ENCODE measurements at regions not wholly inside any gene's neighbourhood (a gene's known extent, or its start where the extent isn't known, plus 50 kb on each side); places are given as distances from the start of the nearest gene placed in this dataset.
"Not testable (repeated sequence)": the region's sequence is repeated elsewhere in the genome, so short reads cannot be mapped to it uniquely, and the experiment has no call there.

- Mint-ChIP-seq H3K36me3 (ENCODE audit: low read depth, unreplicated experiment) (no peaks in the 10 kb centered on the region), H3K27me3 (ENCODE audit: low read depth, unreplicated experiment) (peaks cover 2% of the 10 kb centered on the region), H3K9me3 (ENCODE audit: unreplicated experiment) (peaks cover 1% of the 10 kb centered on the region), H3K4me3 (ENCODE audit: unreplicated experiment) (no peak overlapping the region), H3K4me1 (ENCODE audit: low read depth, unreplicated experiment) (no peaks in the 10 kb centered on the region), H3K27ac (ENCODE audit: unreplicated experiment) (no peak overlapping the region)
- FAIRE-seq (no peak), DNase-seq (ENCODE audit: low read depth) (no peak)
- H3K9me3 ChIP-seq (ENCODE audit: insufficient read depth, low read depth, low read length): no peaks in the 10 kb centered on the region
- H3K4me1 ChIP-seq (ENCODE audit: insufficient read depth, low read length): no peaks in the 10 kb centered on the region
- no peak overlapping the region for H3K27ac ChIP-seq (ENCODE audit: low read depth, low read length)
- H3K4me2 ChIP-seq (ENCODE audit: low read length): no peak overlapping the region
- no peaks in the 10 kb centered on the region for H3K79me2 ChIP-seq (ENCODE audit: insufficient read depth, low read length)
- no peaks in the 10 kb centered on the region for H3K36me3 ChIP-seq (ENCODE audit: insufficient read depth, low read length)
- H3K9ac ChIP-seq (ENCODE audit: low read length): no peak overlapping the region
- no peaks in the 10 kb centered on the region for H3K27me3 ChIP-seq (ENCODE audit: insufficient read depth, low read length)
- no peak for TF ChIP-seq CTCF (IDR thresholded peaks at IDR 0.05; ENCODE audit: insufficient read depth, low read depth, low read length)
- H3K4me3 ChIP-seq (ENCODE audit: insufficient read depth, low read depth, low read length): no peak overlapping the region
- H4K20me1 ChIP-seq (ENCODE audit: insufficient read depth, low read length): no peaks in the 10 kb centered on the region
- H2AFZ ChIP-seq (ENCODE audit: low read depth, low read length): no peak overlapping the region
These were observed 197.3 kb upstream of the SHH start for GRCh38 chr7:156009569-156009968.

- H3K27ac Mint-ChIP-seq (ENCODE audit: unreplicated experiment); H4K20me1 ChIP-seq (ENCODE audit: insufficient read depth, low read length); FAIRE-seq; H3K4me1 ChIP-seq (ENCODE audit: insufficient read depth, low read length); H3K36me3 ChIP-seq (ENCODE audit: insufficient read depth, low read length); H3K4me1 Mint-ChIP-seq (ENCODE audit: low read depth, unreplicated experiment); H3K9me3 ChIP-seq (ENCODE audit: insufficient read depth, low read depth, low read length); H2AFZ ChIP-seq (ENCODE audit: low read depth, low read length); H3K9me3 Mint-ChIP-seq (ENCODE audit: unreplicated experiment); H3K36me3 Mint-ChIP-seq (ENCODE audit: low read depth, unreplicated experiment); H3K27ac ChIP-seq (ENCODE audit: low read depth, low read length); H3K4me3 ChIP-seq (ENCODE audit: insufficient read depth, low read depth, low read length); H3K4me3 Mint-ChIP-seq (ENCODE audit: unreplicated experiment); H3K9ac ChIP-seq (ENCODE audit: low read length); H3K27me3 ChIP-seq (ENCODE audit: insufficient read depth, low read length); DNase-seq (ENCODE audit: low read depth); H3K4me2 ChIP-seq (ENCODE audit: low read length); H3K79me2 ChIP-seq (ENCODE audit: insufficient read depth, low read length): not testable (repeated sequence)
- peaks cover 11% of the 10 kb centered on the region for H3K27me3 Mint-ChIP-seq (ENCODE audit: low read depth, unreplicated experiment)
These were observed 194.6 kb upstream of the SHH start for GRCh38 chr7:156006876-156007275.

- H3K79me2 ChIP-seq (ENCODE audit: insufficient read depth, low read length): no peaks in the 10 kb centered on the region
- H4K20me1 ChIP-seq (ENCODE audit: insufficient read depth, low read length): no peaks in the 10 kb centered on the region
- H3K9me3 ChIP-seq (ENCODE audit: insufficient read depth, low read depth, low read length): no peaks in the 10 kb centered on the region
- H3K27ac Mint-ChIP-seq (ENCODE audit: unreplicated experiment): no peak overlapping the region
- no peaks in the 10 kb centered on the region for H3K36me3 Mint-ChIP-seq (ENCODE audit: low read depth, unreplicated experiment)
- H3K9me3 Mint-ChIP-seq (ENCODE audit: unreplicated experiment): no peaks in the 10 kb centered on the region
- TF ChIP-seq CTCF (IDR thresholded peaks at IDR 0.05; ENCODE audit: insufficient read depth, low read depth, low read length): no peak
- TF ChIP-seq EZH2 (IDR thresholded peaks at IDR 0.05; ENCODE audit: insufficient read depth, low read length): no peak
- H3K4me3 Mint-ChIP-seq (ENCODE audit: unreplicated experiment): no peak overlapping the region
- no peaks in the 10 kb centered on the region for H3K4me1 ChIP-seq (ENCODE audit: insufficient read depth, low read length)
- H3K9ac ChIP-seq (ENCODE audit: low read length): no peak overlapping the region
- no peak for FAIRE-seq
- no peak overlapping the region for H3K27ac ChIP-seq (ENCODE audit: low read depth, low read length)
- no peak overlapping the region for H3K4me3 ChIP-seq (ENCODE audit: insufficient read depth, low read depth, low read length)
- H3K36me3 ChIP-seq (ENCODE audit: insufficient read depth, low read length): no peaks in the 10 kb centered on the region
- peaks cover 14% of the 10 kb centered on the region for H3K27me3 Mint-ChIP-seq (ENCODE audit: low read depth, unreplicated experiment)
- no peaks in the 10 kb centered on the region for H3K27me3 ChIP-seq (ENCODE audit: insufficient read depth, low read length)
- no peak for DNase-seq (ENCODE audit: low read depth)
- no peak overlapping the region for H3K4me2 ChIP-seq (ENCODE audit: low read length)
- H3K4me1 Mint-ChIP-seq (ENCODE audit: low read depth, unreplicated experiment): no peaks in the 10 kb centered on the region
- H2AFZ ChIP-seq (ENCODE audit: low read depth, low read length): no peak overlapping the region
These were observed 193.8 kb upstream of the SHH start for GRCh38 chr7:156006024-156006423.
